GM23338 (cell line): ENCODE measurements at regions not wholly inside any gene's neighbourhood (a gene's known extent, or its start where the extent isn't known, plus 50 kb on each side); places are given as distances from the start of the nearest gene placed in this dataset.

Source experiments
- ATAC-seq: fragments of 200-7000 bp; cut with Tn5 transposase; 3 replicates; pipeline ENCODE4 v1.9.1; 2020
- DNase-seq: peaks from one replicate; pipeline ENCODE4 v3.0.0-alpha.2; 2015; ENCODE audit warnings: low spot score
- H2AFZ ChIP-seq: fragments of 200-600 bp; sonication (generic); 2 replicates; pipeline ENCODE4 v1.8.0; 2016; ENCODE audit warnings: antibody characterized with exemption, mild to moderate bottlenecking, moderate library complexity
- H3F3A ChIP-seq: fragments of 200-600 bp; sonication (generic); replicated peaks from 2 replicates; pipeline ENCODE4 v1.8.0; 2017; ENCODE audit warnings: antibody characterized with exemption, mixed run types, low read depth
- H3K27ac ChIP-seq: fragments of 200-600 bp; sonication (generic); 2 replicates; pipeline ENCODE4 v1.6.1; 2016; ENCODE audit warnings: low read depth
- H3K27me3 ChIP-seq: fragments of 200-600 bp; sonication (generic); 2 replicates; pipeline ENCODE4 v1.8.0; 2016; ENCODE audit warnings: mild to moderate bottlenecking, mixed run types, moderate library complexity; ENCODE audit not compliant: insufficient read depth
- H3K36me3 ChIP-seq: fragments of 200-600 bp; sonication (generic); 2 replicates; pipeline ENCODE4 v1.8.0; 2016; ENCODE audit warnings: mild to moderate bottlenecking; ENCODE audit not compliant: insufficient read depth
- H3K4me1 ChIP-seq: fragments of 200-600 bp; sonication (generic); 2 replicates; pipeline ENCODE4 v1.8.0; 2016; ENCODE audit warnings: mild to moderate bottlenecking, moderate library complexity; ENCODE audit not compliant: insufficient read depth
- H3K4me2 ChIP-seq: fragments of 200-600 bp; sonication (generic); 2 replicates; pipeline ENCODE4 v1.7.1; 2017; ENCODE audit warnings: mixed run types
- H3K4me3 ChIP-seq: fragments of 200-600 bp; sonication (generic); 2 replicates; pipeline ENCODE4 v1.6.1; 2016; ENCODE audit warnings: mixed run types
- H3K79me2 ChIP-seq: fragments of 200-600 bp; sonication (generic); replicated peaks from 2 replicates; pipeline ENCODE4 v1.8.0; 2017; ENCODE audit warnings: mild to moderate bottlenecking; ENCODE audit not compliant: insufficient read depth
- H3K9me2 ChIP-seq: fragments of 200-600 bp; sonication (generic); 2 replicates; pipeline ENCODE4 v1.8.0; 2017; ENCODE audit not compliant: insufficient read depth
- H4K20me1 ChIP-seq: fragments of 200-600 bp; sonication (generic); replicated peaks from 2 replicates; pipeline ENCODE4 v1.8.0; 2017; ENCODE audit warnings: mild to moderate bottlenecking; ENCODE audit not compliant: insufficient read depth
- H3K27ac Mint-ChIP-seq: 2 replicates; pipeline ENCODE4 v1.8.0; 2020; ENCODE audit warnings: inconsistent platforms, mild to moderate bottlenecking, moderate library complexity, mixed read lengths
- H3K27me3 Mint-ChIP-seq: 3 replicates; pipeline ENCODE4 v1.8.0; 2022; ENCODE audit warnings: low read depth, mild to moderate bottlenecking, moderate library complexity, mixed read lengths, inconsistent platforms; ENCODE audit not compliant: insufficient read depth, poor library complexity
- H3K36me3 Mint-ChIP-seq: 3 replicates; pipeline ENCODE4 v1.8.0; 2021; ENCODE audit warnings: low read depth, mild to moderate bottlenecking, inconsistent platforms, moderate library complexity, mixed read lengths
- H3K4me1 Mint-ChIP-seq: 3 replicates; pipeline ENCODE4 v1.8.0; 2020; ENCODE audit warnings: mild to moderate bottlenecking, inconsistent platforms, mixed read lengths
- H3K4me3 Mint-ChIP-seq: 3 replicates; pipeline ENCODE4 v1.8.0; 2021; ENCODE audit warnings: moderate library complexity, mild to moderate bottlenecking, inconsistent platforms, mixed read lengths
- H3K9me3 Mint-ChIP-seq: 3 replicates; pipeline ENCODE4 v1.8.0; 2020; ENCODE audit warnings: moderate library complexity, mild to moderate bottlenecking, inconsistent platforms, mixed read lengths
- CREB1 ChIP-seq: fragments of 250-450 bp; sonication (Bioruptor Pico); IDR thresholded peaks from 2 replicates; pipeline ENCODE4 v1.5.0; 2020; ENCODE audit warnings: low read depth, mild to moderate bottlenecking, moderate library complexity
- EZH2 ChIP-seq: fragments of 200-600 bp; sonication (generic); IDR thresholded peaks from one replicate; pipeline ENCODE4 v1.8.0; 2017; ENCODE audit warnings: antibody characterized with exemption, mild to moderate bottlenecking, low read depth; ENCODE audit not compliant: unreplicated experiment
- EZH2phosphoT487 ChIP-seq: fragments of 200-600 bp; sonication (generic); IDR thresholded peaks from one replicate; pipeline ENCODE4 v1.8.1; 2018; ENCODE audit warnings: antibody characterized with exemption; ENCODE audit not compliant: unreplicated experiment
- JUNB ChIP-seq: IDR thresholded peaks from one replicate; pipeline ENCODE4 v1.6.1; 2016; ENCODE audit warnings: antibody characterized with exemption; ENCODE audit not compliant: unreplicated experiment
- NANOG ChIP-seq: IDR thresholded peaks from 2 replicates; pipeline ENCODE4 v1.6.1; 2016; ENCODE audit warnings: antibody characterized with exemption, borderline replicate concordance
- POLR2AphosphoS5 ChIP-seq: IDR thresholded peaks from 2 replicates; pipeline ENCODE4 v1.6.1; 2016; ENCODE audit warnings: antibody characterized with exemption, low read depth
- STAT1 ChIP-seq: IDR thresholded peaks from one replicate; pipeline ENCODE4 v1.6.1; 2016; ENCODE audit warnings: antibody characterized with exemption; ENCODE audit not compliant: unreplicated experiment
- ZNF114 ChIP-seq: fragments of 250-450 bp; sonication (Bioruptor Pico); IDR thresholded peaks from 2 replicates; pipeline ENCODE4 v1.5.0; 2020; ENCODE audit warnings: mild to moderate bottlenecking, moderate library complexity
- ZNF462 ChIP-seq: fragments of 250-450 bp; sonication (Bioruptor Pico); IDR thresholded peaks from 2 replicates; pipeline ENCODE4 v1.5.0; 2020; ENCODE audit warnings: mild to moderate bottlenecking, moderate library complexity
- TF ChIP-seq, protein P1 (sequence below): IDR thresholded peaks from 2 replicates; pipeline ENCODE4 v1.6.1; 2016; ENCODE audit warnings: antibody characterized with exemption
- TF ChIP-seq, protein P2 (sequence below), 2 experiments: fragments of 200-600 bp in 1 of 2; sonication (generic) in 1 of 2; conservative IDR thresholded peaks; 2 replicates each; pipeline versions ENCODE4 v1.5.1 to v1.6.1; 2016 to 2017; ENCODE audit warnings: antibody characterized with exemption in 2 of 2, low read depth in 2 of 2, mild to moderate bottlenecking in 2 of 2, moderate library complexity in 1 of 2

DNA sequence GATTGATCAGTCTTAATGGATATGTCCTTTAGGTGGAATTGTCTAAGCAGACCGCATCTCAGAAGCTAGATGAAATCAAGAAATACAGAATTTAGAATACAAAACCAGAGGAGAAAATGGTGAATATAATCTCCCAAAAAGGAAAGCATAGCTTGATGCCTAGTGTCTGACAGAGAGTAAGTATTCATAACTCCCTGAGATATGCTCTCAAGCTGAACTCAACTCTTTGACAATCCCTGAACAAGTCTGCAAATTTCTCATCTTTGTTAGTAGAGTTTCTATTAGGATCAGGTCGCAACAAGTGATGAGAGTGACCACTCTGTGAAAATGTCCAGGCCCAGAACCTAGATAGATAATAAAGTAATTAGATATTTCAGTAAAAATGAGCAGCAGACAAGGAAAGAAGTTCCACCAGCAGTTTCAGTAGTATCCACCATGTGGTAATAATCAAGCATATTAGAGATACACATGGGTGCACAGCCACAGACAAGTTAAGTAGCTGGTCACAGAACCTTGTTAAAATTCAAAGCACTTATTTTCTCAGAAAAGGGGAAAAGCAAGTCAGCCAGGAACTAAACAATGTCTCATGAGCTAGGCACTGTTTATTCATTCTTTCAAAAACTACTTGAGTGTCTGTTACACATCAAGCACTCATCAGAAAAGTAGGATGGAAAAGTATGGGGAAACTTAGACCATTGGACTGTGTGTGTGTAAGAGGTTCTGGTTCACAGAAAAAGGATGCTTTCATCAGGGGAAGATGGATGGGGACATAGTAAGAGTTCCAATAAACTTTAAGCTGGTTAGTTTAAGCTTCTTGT lies 481.5 kb upstream of the TUSC1 start:
- no peaks in the 10 kb centered on the region for H3K36me3 ChIP-seq
- H3F3A ChIP-seq = no peaks in the 10 kb centered on the region
- Mint-ChIP-seq H3K4me1 (no peaks in the 10 kb centered on the region), H3K9me3 (0 out of 3 replicates have a peak, but pooled peaks cover 3% of the 10 kb centered on the region), H3K4me3 (no peak overlapping the region), H3K27ac (no peak overlapping the region), H3K27me3 (peaks cover 2% of the 10 kb centered on the region), H3K36me3 (peaks cover 13% of the 10 kb centered on the region; the same call in 2 of the 3 replicates)
- 0 out of 2 replicates have a peak overlapping the region, but pooled peaks have one; percentile 43 for H2AFZ ChIP-seq
- no peaks in the 10 kb centered on the region for H3K9me2 ChIP-seq
- H3K27ac ChIP-seq = no peak overlapping the region
- H3K4me2 ChIP-seq = no peak overlapping the region
- H4K20me1 ChIP-seq = no peaks in the 10 kb centered on the region
- no peak for DNase-seq
- no peaks in the 10 kb centered on the region for H3K4me1 ChIP-seq
- no peak for ATAC-seq
- no peak for TF ChIP-seq JUNB
- no peak for TF ChIP-seq ZNF462
- TF ChIP-seq, protein P1, sequence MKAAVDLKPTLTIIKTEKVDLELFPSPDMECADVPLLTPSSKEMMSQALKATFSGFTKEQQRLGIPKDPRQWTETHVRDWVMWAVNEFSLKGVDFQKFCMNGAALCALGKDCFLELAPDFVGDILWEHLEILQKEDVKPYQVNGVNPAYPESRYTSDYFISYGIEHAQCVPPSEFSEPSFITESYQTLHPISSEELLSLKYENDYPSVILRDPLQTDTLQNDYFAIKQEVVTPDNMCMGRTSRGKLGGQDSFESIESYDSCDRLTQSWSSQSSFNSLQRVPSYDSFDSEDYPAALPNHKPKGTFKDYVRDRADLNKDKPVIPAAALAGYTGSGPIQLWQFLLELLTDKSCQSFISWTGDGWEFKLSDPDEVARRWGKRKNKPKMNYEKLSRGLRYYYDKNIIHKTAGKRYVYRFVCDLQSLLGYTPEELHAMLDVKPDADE = no peak
- TF ChIP-seq NANOG = no peak
- TF ChIP-seq ZNF114 (CRISPR knock-in tag) = no peak
- TF ChIP-seq EZH2 = no peak
- no peak for TF ChIP-seq CREB1 (CRISPR knock-in tag)
- TF ChIP-seq EZH2phosphoT487 = no peak
- TF ChIP-seq STAT1 = no peak
- TF ChIP-seq, protein P2, sequence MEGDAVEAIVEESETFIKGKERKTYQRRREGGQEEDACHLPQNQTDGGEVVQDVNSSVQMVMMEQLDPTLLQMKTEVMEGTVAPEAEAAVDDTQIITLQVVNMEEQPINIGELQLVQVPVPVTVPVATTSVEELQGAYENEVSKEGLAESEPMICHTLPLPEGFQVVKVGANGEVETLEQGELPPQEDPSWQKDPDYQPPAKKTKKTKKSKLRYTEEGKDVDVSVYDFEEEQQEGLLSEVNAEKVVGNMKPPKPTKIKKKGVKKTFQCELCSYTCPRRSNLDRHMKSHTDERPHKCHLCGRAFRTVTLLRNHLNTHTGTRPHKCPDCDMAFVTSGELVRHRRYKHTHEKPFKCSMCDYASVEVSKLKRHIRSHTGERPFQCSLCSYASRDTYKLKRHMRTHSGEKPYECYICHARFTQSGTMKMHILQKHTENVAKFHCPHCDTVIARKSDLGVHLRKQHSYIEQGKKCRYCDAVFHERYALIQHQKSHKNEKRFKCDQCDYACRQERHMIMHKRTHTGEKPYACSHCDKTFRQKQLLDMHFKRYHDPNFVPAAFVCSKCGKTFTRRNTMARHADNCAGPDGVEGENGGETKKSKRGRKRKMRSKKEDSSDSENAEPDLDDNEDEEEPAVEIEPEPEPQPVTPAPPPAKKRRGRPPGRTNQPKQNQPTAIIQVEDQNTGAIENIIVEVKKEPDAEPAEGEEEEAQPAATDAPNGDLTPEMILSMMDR (conservative IDR thresholded peaks at IDR 0.05; ENCODE audit: low read depth in 2 of 2) = no peak
- TF ChIP-seq POLR2AphosphoS5 = no peak
- no peaks in the 10 kb centered on the region for H3K79me2 ChIP-seq
- no peak overlapping the region for H3K4me3 ChIP-seq
- H3K27me3 ChIP-seq = no peaks in the 10 kb centered on the region
